DND-41 (cell line): ENCODE measurements at regions not wholly inside any gene's neighbourhood (a gene's known extent, or its start where the extent isn't known, plus 50 kb on each side); places are given as distances from the start of the nearest gene placed in this dataset.

Source experiments
- EZH2 ChIP-seq: IDR thresholded peaks from 3 replicates; pipeline ENCODE4 v1.6.1; 2012; ENCODE audit warnings: borderline replicate concordance, low read depth, mild to moderate bottlenecking, moderate library complexity, low read length, inconsistent platforms; ENCODE audit not compliant: severe bottlenecking
- TF ChIP-seq, protein P1 (sequence below): IDR thresholded peaks from 2 replicates; pipeline ENCODE4 v1.5.1; 2012; ENCODE audit warnings: borderline replicate concordance, low read length, moderate library complexity, mild to moderate bottlenecking; ENCODE audit not compliant: poor library complexity, severe bottlenecking; ENCODE audit errors: extremely low read depth

DNA sequence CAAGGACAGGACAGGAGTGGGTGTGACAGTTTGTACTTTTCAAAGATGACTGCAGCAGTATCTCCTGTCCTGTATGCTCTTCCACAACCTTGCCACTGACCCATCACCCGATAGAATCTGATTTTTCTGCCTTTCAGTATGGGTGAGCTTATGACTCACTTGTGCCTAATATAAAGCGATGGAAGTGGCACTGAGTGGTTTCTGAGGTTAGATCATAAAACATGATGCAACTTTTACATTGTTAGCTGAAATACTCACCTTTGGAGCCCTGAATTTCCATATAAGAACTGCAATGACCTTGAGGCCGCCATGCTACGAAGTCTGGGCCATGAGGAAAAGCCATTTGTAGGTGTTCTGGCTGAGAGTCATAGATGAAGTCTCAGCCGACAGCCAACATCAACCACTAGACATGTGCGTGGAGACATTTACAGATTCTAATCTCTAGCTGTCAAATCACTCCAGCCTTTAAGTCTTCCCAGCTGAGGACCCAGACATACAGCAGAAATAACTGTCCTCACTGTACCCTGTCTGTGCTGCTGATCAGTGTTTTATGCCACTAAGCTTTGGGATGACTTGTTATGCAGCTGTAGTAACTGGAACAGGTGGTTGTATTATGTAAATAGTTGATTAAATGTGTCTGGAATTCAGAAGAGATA lies 105.9 kb upstream of the ARHGAP20 start:
- TF ChIP-seq, protein P1, sequence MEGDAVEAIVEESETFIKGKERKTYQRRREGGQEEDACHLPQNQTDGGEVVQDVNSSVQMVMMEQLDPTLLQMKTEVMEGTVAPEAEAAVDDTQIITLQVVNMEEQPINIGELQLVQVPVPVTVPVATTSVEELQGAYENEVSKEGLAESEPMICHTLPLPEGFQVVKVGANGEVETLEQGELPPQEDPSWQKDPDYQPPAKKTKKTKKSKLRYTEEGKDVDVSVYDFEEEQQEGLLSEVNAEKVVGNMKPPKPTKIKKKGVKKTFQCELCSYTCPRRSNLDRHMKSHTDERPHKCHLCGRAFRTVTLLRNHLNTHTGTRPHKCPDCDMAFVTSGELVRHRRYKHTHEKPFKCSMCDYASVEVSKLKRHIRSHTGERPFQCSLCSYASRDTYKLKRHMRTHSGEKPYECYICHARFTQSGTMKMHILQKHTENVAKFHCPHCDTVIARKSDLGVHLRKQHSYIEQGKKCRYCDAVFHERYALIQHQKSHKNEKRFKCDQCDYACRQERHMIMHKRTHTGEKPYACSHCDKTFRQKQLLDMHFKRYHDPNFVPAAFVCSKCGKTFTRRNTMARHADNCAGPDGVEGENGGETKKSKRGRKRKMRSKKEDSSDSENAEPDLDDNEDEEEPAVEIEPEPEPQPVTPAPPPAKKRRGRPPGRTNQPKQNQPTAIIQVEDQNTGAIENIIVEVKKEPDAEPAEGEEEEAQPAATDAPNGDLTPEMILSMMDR: no peak
- TF ChIP-seq EZH2: no peak
